ENCODE measurements at regions not wholly inside any gene's neighbourhood (a gene's known extent, or its start where the extent isn't known, plus 50 kb on each side); places are given as distances from the start of the nearest gene placed in this dataset.
"Not testable (repeated sequence)": the region's sequence is repeated elsewhere in the genome, so short reads cannot be mapped to it uniquely, and the experiment has no call there.

DNA sequence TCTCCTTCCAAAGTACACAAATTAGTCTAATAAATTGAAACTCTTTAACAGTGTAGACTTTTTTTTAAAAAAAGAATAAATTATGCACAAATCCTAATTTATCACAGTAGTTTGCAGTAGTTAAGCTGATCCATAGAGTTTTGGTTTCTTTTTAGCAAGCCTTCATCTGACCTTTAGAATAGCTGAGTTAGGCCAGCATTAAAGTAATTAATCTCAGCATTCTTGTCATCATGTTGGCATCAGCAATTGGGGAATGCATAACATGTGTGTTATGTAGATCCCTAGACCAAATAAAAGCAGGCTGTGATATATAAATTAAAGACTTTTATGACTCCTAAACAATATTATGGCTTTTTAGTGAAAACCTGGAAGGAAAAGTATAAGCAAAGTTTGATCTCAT is 426.5 kb upstream of the PABPC4L start:
- Histone ChIP-seq H3K4me3 (no peak overlapping the region), H3K9me3 (no peaks in the 10 kb centered on the region), H3K4me1 (peaks cover 0 to 25% (median 14%) of the 10 kb centered on the region in 4 donors), H3K36me3 (no peaks in the 10 kb centered on the region), H3K27me3 (no peaks in the 10 kb centered on the region), H3K27ac (no peak overlapping the region)
- DNase-seq: no peak
- intact Hi-C loops (cut with DNase I): no loop called here
- TF ChIP-seq, protein P1, sequence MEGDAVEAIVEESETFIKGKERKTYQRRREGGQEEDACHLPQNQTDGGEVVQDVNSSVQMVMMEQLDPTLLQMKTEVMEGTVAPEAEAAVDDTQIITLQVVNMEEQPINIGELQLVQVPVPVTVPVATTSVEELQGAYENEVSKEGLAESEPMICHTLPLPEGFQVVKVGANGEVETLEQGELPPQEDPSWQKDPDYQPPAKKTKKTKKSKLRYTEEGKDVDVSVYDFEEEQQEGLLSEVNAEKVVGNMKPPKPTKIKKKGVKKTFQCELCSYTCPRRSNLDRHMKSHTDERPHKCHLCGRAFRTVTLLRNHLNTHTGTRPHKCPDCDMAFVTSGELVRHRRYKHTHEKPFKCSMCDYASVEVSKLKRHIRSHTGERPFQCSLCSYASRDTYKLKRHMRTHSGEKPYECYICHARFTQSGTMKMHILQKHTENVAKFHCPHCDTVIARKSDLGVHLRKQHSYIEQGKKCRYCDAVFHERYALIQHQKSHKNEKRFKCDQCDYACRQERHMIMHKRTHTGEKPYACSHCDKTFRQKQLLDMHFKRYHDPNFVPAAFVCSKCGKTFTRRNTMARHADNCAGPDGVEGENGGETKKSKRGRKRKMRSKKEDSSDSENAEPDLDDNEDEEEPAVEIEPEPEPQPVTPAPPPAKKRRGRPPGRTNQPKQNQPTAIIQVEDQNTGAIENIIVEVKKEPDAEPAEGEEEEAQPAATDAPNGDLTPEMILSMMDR (IDR thresholded peaks at IDR 0.05): no peak
- no peak for TF ChIP-seq POLR2A (IDR thresholded peaks at IDR 0.05)
- no peak for TF ChIP-seq EP300 (IDR thresholded peaks at IDR 0.05)
- TF ChIP-seq POLR2AphosphoS5 (IDR thresholded peaks at IDR 0.05): no peak

DNA sequence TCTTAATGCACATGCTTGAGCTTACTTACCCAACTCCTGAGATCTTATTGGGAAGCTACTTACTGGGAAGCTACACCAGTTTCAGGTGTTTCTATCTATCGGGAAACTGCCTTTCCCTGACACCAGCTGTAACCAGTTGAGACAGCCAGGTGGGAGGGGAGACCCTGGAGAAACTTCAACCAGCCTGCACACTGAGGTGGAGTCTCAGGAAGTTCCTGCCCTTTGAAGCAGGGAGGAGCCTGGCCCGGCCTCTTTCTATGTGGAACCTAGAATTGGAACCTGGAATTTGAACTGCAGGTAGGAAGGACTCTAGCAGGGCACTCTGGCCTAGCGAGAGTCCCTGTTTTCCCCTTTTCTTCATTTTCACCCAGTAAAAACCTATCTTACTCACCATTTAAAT is 425.8 kb upstream of the PABPC4L start:
- H3K4me1 ChIP-seq: peaks cover 0 to 25% (median 14%) of the 10 kb centered on the region in 4 donors
- no peaks in the 10 kb centered on the region for H3K9me3 ChIP-seq
- H3K27me3 ChIP-seq: no peaks in the 10 kb centered on the region
- no peaks in the 10 kb centered on the region for H3K36me3 ChIP-seq
- H3K27ac ChIP-seq: no peak overlapping the region
- no peak for DNase-seq
- 29 to 76% methylated on average over 3 of the region's 3 CpGs for WGBS, 2 donors
- H3K4me3 ChIP-seq: no peak overlapping the region
- no peak for TF ChIP-seq POLR2A (IDR thresholded peaks at IDR 0.05)
- TF ChIP-seq EP300 (IDR thresholded peaks at IDR 0.05): no peak
- TF ChIP-seq POLR2AphosphoS5 (IDR thresholded peaks at IDR 0.05): no peak
- TF ChIP-seq, protein P1 (IDR thresholded peaks at IDR 0.05): no peak
- intact Hi-C loops (cut with DNase I): no loop called here

DNA sequence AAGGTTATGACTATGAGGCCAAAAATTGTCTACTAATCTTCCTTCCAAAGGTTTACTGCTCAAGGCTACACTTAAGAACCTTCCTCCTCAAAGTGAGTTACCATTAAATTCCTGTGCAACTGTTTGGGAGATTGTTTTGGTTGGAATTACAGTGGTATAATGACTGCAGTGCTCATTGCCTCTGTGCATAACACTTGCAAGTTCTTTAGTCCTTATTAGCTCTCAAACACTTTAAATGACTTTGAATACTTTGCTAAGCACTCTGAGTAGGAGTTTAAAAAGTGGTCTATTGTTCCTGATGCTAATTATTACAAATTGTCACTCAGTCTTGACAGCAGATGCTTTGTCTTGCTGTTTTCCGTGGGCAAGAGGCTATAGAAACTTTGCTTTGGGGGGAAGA is 422.8 kb upstream of the PABPC4L start:
- Histone ChIP-seq H3K36me3 (no peaks in the 10 kb centered on the region), H3K9me3 (no peaks in the 10 kb centered on the region), H3K4me3 (no peak overlapping the region), H3K4me1 (peaks cover 0 to 19% (median 14%) of the 10 kb centered on the region in 4 donors), H3K27ac (no peak overlapping the region), H3K27me3 (no peaks in the 10 kb centered on the region)
- TF ChIP-seq POLR2A (IDR thresholded peaks at IDR 0.05) (no peak), POLR2AphosphoS5 (IDR thresholded peaks at IDR 0.05) (no peak), EP300 (IDR thresholded peaks at IDR 0.05) (no peak)
- TF ChIP-seq, protein P1 (IDR thresholded peaks at IDR 0.05): no peak
- DNase-seq: no peak
- intact Hi-C loops (cut with DNase I): no loop called here
- WGBS, 2 donors: 51 to 60% methylated on average over 1 of the region's 1 CpG

DNA sequence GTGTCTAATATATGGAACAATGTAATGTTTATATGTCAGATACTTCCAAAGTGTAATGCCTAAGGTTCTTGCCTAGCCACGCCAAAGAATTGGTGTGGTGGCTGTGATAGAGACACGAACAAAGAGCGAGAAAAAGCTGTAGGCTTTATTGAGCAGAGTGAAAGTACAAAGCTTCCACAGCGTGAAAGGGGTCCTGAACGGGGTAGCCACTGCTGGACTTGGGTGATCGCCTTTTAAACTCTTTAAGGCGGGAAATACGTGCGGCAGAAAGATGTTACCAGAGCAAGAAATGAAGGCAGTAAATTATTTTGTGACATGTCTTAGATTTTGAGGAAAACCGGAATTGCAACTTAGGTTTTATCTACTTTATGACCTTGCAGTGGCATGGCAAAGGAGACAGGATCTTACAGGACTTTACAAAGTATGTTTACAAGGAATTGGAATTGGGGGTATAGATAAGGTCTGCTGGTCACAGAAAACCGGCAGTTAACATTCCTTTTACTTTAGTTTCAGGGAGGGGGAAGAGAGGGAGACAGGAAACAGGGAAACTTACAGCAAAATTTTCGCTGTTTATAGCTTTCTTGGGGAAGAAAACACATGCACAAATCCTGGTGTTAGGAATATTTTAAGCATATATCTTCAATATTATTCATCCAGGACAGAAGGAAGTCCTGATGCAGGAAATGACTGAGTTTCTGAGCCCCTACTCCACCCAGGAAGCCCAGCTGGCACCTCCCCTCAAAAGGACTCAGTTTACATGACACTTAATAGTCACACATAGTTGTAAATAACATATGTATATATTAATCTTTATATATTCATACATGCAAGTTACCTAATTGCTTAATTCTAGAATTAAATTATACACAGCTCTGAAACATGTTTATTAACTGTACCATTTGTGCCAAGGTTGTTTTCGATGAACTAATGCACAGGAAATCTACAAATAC is 421.3 kb upstream of the PABPC4L start:
- H3K4me1 ChIP-seq; H3K27me3 ChIP-seq; H3K9me3 ChIP-seq; H3K27ac ChIP-seq; DNase-seq; H3K4me3 ChIP-seq; H3K36me3 ChIP-seq; intact Hi-C loops (cut with DNase I): not testable (repeated sequence)
- WGBS, 2 donors: 21 to 69% methylated on average over 13 of the region's 13 CpGs

DNA sequence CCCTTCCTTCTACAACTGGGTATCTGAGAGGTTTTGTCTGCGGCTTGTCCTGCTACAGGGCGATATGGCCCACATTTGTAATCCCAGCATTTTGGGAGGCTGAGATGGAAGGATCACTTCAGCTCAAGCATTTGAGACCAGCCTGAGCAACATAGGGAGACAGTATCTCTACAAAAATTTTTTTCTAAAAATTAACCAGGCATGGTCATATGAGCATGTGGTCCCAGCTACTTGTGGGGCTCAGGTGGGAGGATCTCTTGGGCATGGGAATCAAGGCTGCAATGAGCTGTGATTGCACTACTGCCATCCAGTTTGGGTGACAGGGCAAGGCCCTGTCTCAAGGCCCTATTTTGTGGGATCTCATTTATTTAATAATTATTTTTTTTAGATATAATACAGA is 420.6 kb upstream of the PABPC4L start:
- TF ChIP-seq, protein P1 (IDR thresholded peaks at IDR 0.05): no peak
- no peak for TF ChIP-seq EP300 (IDR thresholded peaks at IDR 0.05)
- no peak for TF ChIP-seq POLR2A (IDR thresholded peaks at IDR 0.05)
- TF ChIP-seq POLR2AphosphoS5 (IDR thresholded peaks at IDR 0.05): no peak
- Histone ChIP-seq H3K36me3 (no peaks in the 10 kb centered on the region), H3K4me3 (no peak overlapping the region), H3K9me3 (no peaks in the 10 kb centered on the region), H3K4me1 (no peaks in the 10 kb centered on the region), H3K27me3 (no peaks in the 10 kb centered on the region), H3K27ac (no peak overlapping the region)
- 48 to 92% methylated on average over 2 of the region's 2 CpGs for WGBS, 2 donors
- no peak for DNase-seq
- intact Hi-C loops (cut with DNase I): no loop called here

DNA sequence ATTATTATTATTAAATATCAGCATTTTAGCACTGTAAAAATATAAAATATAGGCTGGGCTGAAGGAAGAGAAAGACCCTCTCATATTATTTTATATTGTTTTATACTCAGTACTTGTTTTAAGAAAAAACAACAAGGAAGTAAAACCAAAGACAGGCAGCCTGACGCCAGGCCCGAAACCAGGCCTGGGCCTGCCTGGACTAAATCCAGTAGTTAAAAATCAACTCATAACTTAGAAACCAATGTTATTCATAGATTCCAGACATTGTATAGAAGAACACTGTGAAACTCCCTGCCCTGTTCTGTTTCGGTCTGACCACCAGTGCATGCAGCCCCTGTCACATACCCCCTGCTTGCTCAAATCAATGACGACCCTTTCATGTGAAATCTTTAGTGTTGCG is 420.1 kb upstream of the PABPC4L start:
- intact Hi-C loops (cut with DNase I); H3K27me3 ChIP-seq; DNase-seq; H3K36me3 ChIP-seq; H3K9me3 ChIP-seq; H3K27ac ChIP-seq; H3K4me1 ChIP-seq; H3K4me3 ChIP-seq: not testable (repeated sequence)
- WGBS, 2 donors: 20 to 57% methylated on average over 5 of the region's 5 CpGs
